OCI-LY7 (cell line): ENCODE measurements at regions not wholly inside any gene's neighbourhood (a gene's known extent, or its start where the extent isn't known, plus 50 kb on each side); places are given as distances from the start of the nearest gene placed in this dataset.

Source experiments
- BruUV-seq: library from RNA; stranded (reverse); fragments of 400-500 nt; replicated peaks from 2 replicates; lab custom pipeline; 2021; lab: Mats Ljungman, UMichigan
- CTCF ChIA-PET: fragments of 300-600 bp; sonication (Branson Sonifier 250); formaldehyde crosslinking; loops from one replicate; lab custom pipeline; 2022; ENCODE audit warnings: antibody characterized with exemption; ENCODE audit not compliant: unreplicated experiment; lab: Charles Lee
- POLR2A ChIA-PET: fragments of 300-600 bp; sonication (Branson Sonifier 250); formaldehyde crosslinking; loops from one replicate; lab custom pipeline; 2022; ENCODE audit warnings: antibody characterized with exemption; lab: Charles Lee
- DNase-seq: peaks from one replicate; pipeline ENCODE4 v3.0.0-alpha.2; 2015; ENCODE audit warnings: low spot score
- H2AFZ ChIP-seq: fragments of 200-600 bp; sonication (generic), shearing (Covaris generic); 2 replicates; pipeline ENCODE4 v1.6.1; 2014; ENCODE audit warnings: mild to moderate bottlenecking, antibody characterized with exemption, low read length, moderate library complexity
- H3K27ac ChIP-seq: fragments of 200-600 bp; sonication (generic); 2 replicates; pipeline ENCODE4 v1.5.1; 2014; ENCODE audit warnings: mixed run types, low read depth, mild to moderate bottlenecking, moderate library complexity, low read length, inconsistent platforms; ENCODE audit not compliant: poor library complexity, severe bottlenecking
- H3K36me3 ChIP-seq: fragments of 200-600 bp; sonication (generic); 2 replicates; pipeline ENCODE4 v1.6.1; 2014; ENCODE audit warnings: mild to moderate bottlenecking, antibody characterized with exemption, low read length, moderate library complexity, mixed read lengths; ENCODE audit not compliant: insufficient read depth
- H3K4me1 ChIP-seq: fragments of 200-600 bp; sonication (generic); 2 replicates; pipeline ENCODE4 v1.5.1; 2014; ENCODE audit warnings: mild to moderate bottlenecking, low read length; ENCODE audit not compliant: insufficient read depth, poor library complexity, severe bottlenecking
- H3K4me2 ChIP-seq: fragments of 200-600 bp; sonication (generic); 2 replicates; pipeline ENCODE4 v1.6.1; 2014; ENCODE audit warnings: mild to moderate bottlenecking, low read length
- H3K4me3 ChIP-seq: fragments of 200-600 bp; sonication (generic); 2 replicates; pipeline ENCODE4 v1.5.1; 2014; ENCODE audit warnings: mild to moderate bottlenecking, low read depth, low read length; ENCODE audit not compliant: poor library complexity, severe bottlenecking
- H3K79me2 ChIP-seq: fragments of 200-600 bp; sonication (generic); 2 replicates; pipeline ENCODE4 v1.6.1; 2016; ENCODE audit warnings: low read depth, mild to moderate bottlenecking, low read length, moderate library complexity, mixed read lengths; ENCODE audit not compliant: insufficient read depth
- H3K9me2 ChIP-seq: fragments of 200-600 bp; sonication (generic); 2 replicates; pipeline ENCODE4 v1.6.1; 2016; ENCODE audit warnings: mild to moderate bottlenecking, low read length, mixed read lengths; ENCODE audit not compliant: insufficient read depth
- H3K9me3 ChIP-seq: fragments of 200-600 bp; sonication (generic); 2 replicates; pipeline ENCODE4 v1.6.1; 2014; ENCODE audit warnings: mild to moderate bottlenecking, mixed run types, low read length, mixed read lengths
- H4K20me1 ChIP-seq: fragments of 200-600 bp; sonication (generic); 2 replicates; pipeline ENCODE4 v1.6.1; 2014; ENCODE audit warnings: mild to moderate bottlenecking, antibody characterized with exemption, low read length, moderate library complexity, mixed read lengths; ENCODE audit not compliant: insufficient read depth
- CTCF ChIP-seq: fragments of 200-600 bp; sonication (generic); conservative IDR thresholded peaks from 2 replicates; pipeline ENCODE4 v1.5.1; 2014; ENCODE audit warnings: mild to moderate bottlenecking, antibody characterized with exemption, low read length, moderate library complexity, mixed read lengths
- EZH2phosphoT487 ChIP-seq: fragments of 200-600 bp; sonication (generic); IDR thresholded peaks from 2 replicates; pipeline ENCODE4 v1.6.1; 2018; ENCODE audit warnings: low read depth, borderline replicate concordance, mild to moderate bottlenecking, mixed run types, antibody characterized with exemption, low read length, moderate library complexity, mixed read lengths
- intact Hi-C: fragments of 100-400 bp; cut with micrococcal nuclease; formaldehyde crosslinking; loops from one replicate; pipeline ENCODE4 v1.10.0; 2022; ENCODE audit not compliant: unreplicated experiment

- Histone ChIP-seq H3K4me1 (no peaks in the 10 kb centered on the region), H3K4me3 (no peak overlapping the region), H3K79me2 (no peaks in the 10 kb centered on the region), H4K20me1 (no peaks in the 10 kb centered on the region), H3K4me2 (no peak overlapping the region), H3K9me3 (0 out of 2 replicates have a peak, but pooled peaks cover 5% of the 10 kb centered on the region), H2AFZ (no peak overlapping the region), H3K9me2 (no peaks in the 10 kb centered on the region), H3K27ac (no peak overlapping the region), H3K36me3 (no peaks in the 10 kb centered on the region)
- BruUV-seq, result no TSS peak
- TF ChIP-seq EZH2phosphoT487 (no peak), CTCF (no peak)
- POLR2A ChIA-PET, result no interaction called here
- no peak for DNase-seq
- CTCF ChIA-PET, result no interaction called here
- intact Hi-C loops, result no loop called here
These were observed 195.0 kb upstream of the FOXG1 start for GRCh38 chr14:28571636-28572035.

- Histone ChIP-seq H3K36me3 (no peaks in the 10 kb centered on the region), H3K27ac (no peak overlapping the region), H3K4me3 (no peak overlapping the region), H4K20me1 (no peaks in the 10 kb centered on the region), H3K4me1 (no peaks in the 10 kb centered on the region), H3K9me3 (no peaks in the 10 kb centered on the region), H3K9me2 (no peaks in the 10 kb centered on the region), H3K79me2 (no peaks in the 10 kb centered on the region), H2AFZ (no peak overlapping the region), H3K4me2 (no peak overlapping the region)
- no TSS peak for BruUV-seq
- CTCF ChIA-PET, result no interaction called here
- TF ChIP-seq EZH2phosphoT487, result no peak
- no peak for TF ChIP-seq CTCF
- intact Hi-C loops, result no loop called here
- POLR2A ChIA-PET, result no interaction called here
- no peak for DNase-seq
These were observed 190.1 kb upstream of the FOXG1 start for GRCh38 chr14:28576523-28576922.

GRCh38 chr14:28577187-28577586 is 189.4 kb upstream of the FOXG1 start:
- no peaks in the 10 kb centered on the region for H3K9me2 ChIP-seq
- ChIA-PET CTCF (no interaction called here), POLR2A (no interaction called here)
- no peaks in the 10 kb centered on the region for H4K20me1 ChIP-seq
- BruUV-seq, result no TSS peak
- no peak overlapping the region for H3K4me2 ChIP-seq
- no peak overlapping the region for H2AFZ ChIP-seq
- intact Hi-C loops, result no loop called here
- no peak overlapping the region for H3K27ac ChIP-seq
- no peaks in the 10 kb centered on the region for H3K36me3 ChIP-seq
- DNase-seq, result no peak
- TF ChIP-seq CTCF (no peak), EZH2phosphoT487 (no peak)
- H3K9me3 ChIP-seq, result 0 out of 2 replicates have a peak, but pooled peaks cover 4% of the 10 kb centered on the region
- no peak overlapping the region for H3K4me3 ChIP-seq
- H3K4me1 ChIP-seq, result no peaks in the 10 kb centered on the region
- H3K79me2 ChIP-seq, result no peaks in the 10 kb centered on the region
